ENCODE measurements at regions not wholly inside any gene's neighbourhood (a gene's known extent, or its start where the extent isn't known, plus 50 kb on each side); places are given as distances from the start of the nearest gene placed in this dataset.

DNA sequence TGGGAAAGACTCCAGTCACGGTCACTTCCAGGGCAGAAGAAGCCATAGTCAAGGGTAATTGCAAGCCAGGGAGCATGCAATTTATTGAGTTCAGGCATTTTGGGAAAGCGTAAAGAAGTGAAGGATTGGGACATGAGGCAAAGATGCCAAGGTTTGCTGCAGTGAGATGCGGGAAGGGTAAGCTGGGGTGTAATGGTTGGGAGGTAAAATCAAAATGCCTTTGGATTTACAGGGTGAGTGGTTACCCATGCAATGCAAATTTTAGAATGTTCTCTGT, 167.5 kb downstream of the BRMS1L start:
- no peaks in the 10 kb centered on the region for H3K9me3 Mint-ChIP-seq (ENCODE audit: unreplicated experiment)
- ChIA-PET POLR2A (no interaction called here), CTCF (no interaction called here)
- no peaks in the 10 kb centered on the region for H3K27me3 Mint-ChIP-seq (ENCODE audit: insufficient read depth, unreplicated experiment)
- TF ChIP-seq, protein P1, sequence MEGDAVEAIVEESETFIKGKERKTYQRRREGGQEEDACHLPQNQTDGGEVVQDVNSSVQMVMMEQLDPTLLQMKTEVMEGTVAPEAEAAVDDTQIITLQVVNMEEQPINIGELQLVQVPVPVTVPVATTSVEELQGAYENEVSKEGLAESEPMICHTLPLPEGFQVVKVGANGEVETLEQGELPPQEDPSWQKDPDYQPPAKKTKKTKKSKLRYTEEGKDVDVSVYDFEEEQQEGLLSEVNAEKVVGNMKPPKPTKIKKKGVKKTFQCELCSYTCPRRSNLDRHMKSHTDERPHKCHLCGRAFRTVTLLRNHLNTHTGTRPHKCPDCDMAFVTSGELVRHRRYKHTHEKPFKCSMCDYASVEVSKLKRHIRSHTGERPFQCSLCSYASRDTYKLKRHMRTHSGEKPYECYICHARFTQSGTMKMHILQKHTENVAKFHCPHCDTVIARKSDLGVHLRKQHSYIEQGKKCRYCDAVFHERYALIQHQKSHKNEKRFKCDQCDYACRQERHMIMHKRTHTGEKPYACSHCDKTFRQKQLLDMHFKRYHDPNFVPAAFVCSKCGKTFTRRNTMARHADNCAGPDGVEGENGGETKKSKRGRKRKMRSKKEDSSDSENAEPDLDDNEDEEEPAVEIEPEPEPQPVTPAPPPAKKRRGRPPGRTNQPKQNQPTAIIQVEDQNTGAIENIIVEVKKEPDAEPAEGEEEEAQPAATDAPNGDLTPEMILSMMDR (IDR thresholded peaks at IDR 0.05; ENCODE audit: unreplicated experiment): no peak
- peaks cover 5% of the 10 kb centered on the region for H3K4me1 Mint-ChIP-seq (ENCODE audit: insufficient read depth, unreplicated experiment)
- DNase-seq (ENCODE audit: unreplicated experiment): no peak
- no peaks in the 10 kb centered on the region for H3K36me3 Mint-ChIP-seq (ENCODE audit: insufficient read depth, unreplicated experiment)
- intact Hi-C loops (cut with micrococcal nuclease): no loop called here
- no peak overlapping the region for H3K4me3 Mint-ChIP-seq (ENCODE audit: unreplicated experiment)
- no peak overlapping the region for H3K27ac Mint-ChIP-seq (ENCODE audit: low read depth, unreplicated experiment)
- BruUV-seq (replicated peaks): no TSS peak

DNA sequence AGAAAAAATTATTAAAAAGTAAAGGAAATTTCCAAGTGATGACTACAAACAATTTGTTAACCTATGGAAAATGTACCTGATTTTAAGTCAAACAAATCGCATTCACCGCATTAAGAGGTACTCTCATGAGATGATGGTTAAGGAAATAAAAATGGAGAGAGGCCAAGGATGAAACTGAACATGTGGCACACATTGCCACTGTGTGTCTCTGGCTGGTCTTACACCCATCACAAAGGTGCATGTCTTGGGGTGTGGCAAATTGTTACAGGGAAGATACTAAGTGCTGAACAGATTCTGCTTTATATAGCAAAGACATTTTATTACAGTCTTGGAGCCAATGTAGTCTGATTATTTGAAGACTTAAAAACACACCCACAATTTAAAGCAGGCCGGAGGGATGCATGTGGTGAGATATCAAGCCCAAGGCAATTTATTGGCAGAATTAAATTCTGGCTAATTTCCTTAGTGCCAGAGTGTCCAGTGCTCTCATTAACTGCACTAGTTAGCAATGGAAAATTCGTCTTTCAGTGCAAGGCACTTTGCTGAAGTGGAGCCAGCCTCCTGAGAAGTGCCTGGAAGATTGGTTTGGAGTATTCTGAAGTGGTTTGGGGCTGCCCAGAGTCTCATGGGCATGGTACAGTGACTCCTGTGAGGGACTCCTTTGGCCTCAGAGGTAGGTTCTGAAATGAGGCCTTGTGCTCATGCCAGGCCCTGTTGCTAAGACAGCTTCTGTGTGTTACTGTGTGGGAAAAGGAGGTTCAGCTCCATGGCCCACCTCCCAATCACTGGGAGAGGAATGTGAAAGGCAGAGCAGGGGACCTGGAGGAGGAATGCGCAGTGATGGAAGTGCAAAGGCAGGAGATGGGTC, 166.9 kb downstream of the BRMS1L start:
- Mint-ChIP-seq H3K4me3 (ENCODE audit: unreplicated experiment) (no peak overlapping the region), H3K9me3 (ENCODE audit: unreplicated experiment) (no peaks in the 10 kb centered on the region), H3K4me1 (ENCODE audit: insufficient read depth, unreplicated experiment) (peaks cover 5% of the 10 kb centered on the region), H3K27me3 (ENCODE audit: insufficient read depth, unreplicated experiment) (no peaks in the 10 kb centered on the region), H3K27ac (ENCODE audit: low read depth, unreplicated experiment) (no peak overlapping the region), H3K36me3 (ENCODE audit: insufficient read depth, unreplicated experiment) (no peaks in the 10 kb centered on the region)
- intact Hi-C loops (cut with micrococcal nuclease): no loop called here
- ChIA-PET POLR2A (no interaction called here), CTCF (no interaction called here)
- BruUV-seq (replicated peaks): no TSS peak
- no peak for DNase-seq (ENCODE audit: unreplicated experiment)
- TF ChIP-seq, protein P1 (IDR thresholded peaks at IDR 0.05; ENCODE audit: unreplicated experiment): no peak

DNA sequence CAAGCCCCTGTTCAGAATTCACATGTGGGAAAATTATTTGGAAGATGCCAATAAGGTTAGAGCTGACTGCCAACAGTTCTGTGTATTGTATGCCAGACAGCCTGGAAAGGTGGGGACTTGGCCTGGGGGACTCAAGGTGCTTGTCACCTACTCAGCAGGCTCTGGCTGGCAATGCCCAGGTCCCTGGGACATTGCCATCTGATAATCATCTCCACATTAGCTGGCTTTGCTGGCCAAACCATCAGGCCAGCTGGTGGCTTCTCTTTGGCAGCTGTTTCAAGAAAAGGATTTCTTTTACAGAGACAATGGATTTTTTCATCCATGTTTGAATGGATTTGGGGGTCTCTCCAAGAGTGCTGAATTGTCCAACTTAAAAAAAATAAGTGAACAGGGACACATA, 165.2 kb downstream of the BRMS1L start:
- no peaks in the 10 kb centered on the region for H3K9me3 Mint-ChIP-seq (ENCODE audit: unreplicated experiment)
- ChIA-PET CTCF (no interaction called here), POLR2A (interaction anchor here (0.8 kb wide), 1 partner anchor 9 kb away, joined by 3 read pairs; no protein-coding TSS in a partner anchor)
- peaks cover 5% of the 10 kb centered on the region for H3K4me1 Mint-ChIP-seq (ENCODE audit: insufficient read depth, unreplicated experiment)
- TF ChIP-seq, protein P1 (IDR thresholded peaks at IDR 0.05; ENCODE audit: unreplicated experiment): no peak
- H3K27me3 Mint-ChIP-seq (ENCODE audit: insufficient read depth, unreplicated experiment): no peaks in the 10 kb centered on the region
- intact Hi-C loops (cut with micrococcal nuclease): no loop called here
- no peak overlapping the region for H3K27ac Mint-ChIP-seq (ENCODE audit: low read depth, unreplicated experiment)
- no peak overlapping the region for H3K4me3 Mint-ChIP-seq (ENCODE audit: unreplicated experiment)
- no peaks in the 10 kb centered on the region for H3K36me3 Mint-ChIP-seq (ENCODE audit: insufficient read depth, unreplicated experiment)
- BruUV-seq (replicated peaks): no TSS peak
- DNase-seq (ENCODE audit: unreplicated experiment): no peak

- no peak for DNase-seq (ENCODE audit: unreplicated experiment)
- H3K4me3 Mint-ChIP-seq (ENCODE audit: unreplicated experiment): no peak overlapping the region
- H3K27me3 Mint-ChIP-seq (ENCODE audit: insufficient read depth, unreplicated experiment): no peaks in the 10 kb centered on the region
- BruUV-seq (replicated peaks): no TSS peak
- peak overlapping the region; percentile 50 for H3K27ac Mint-ChIP-seq (ENCODE audit: low read depth, unreplicated experiment)
- no peaks in the 10 kb centered on the region for H3K9me3 Mint-ChIP-seq (ENCODE audit: unreplicated experiment)
- H3K4me1 Mint-ChIP-seq (ENCODE audit: insufficient read depth, unreplicated experiment): peaks cover 5% of the 10 kb centered on the region
- TF ChIP-seq, protein P1 (IDR thresholded peaks at IDR 0.05; ENCODE audit: unreplicated experiment): no peak
- ChIA-PET POLR2A (no interaction called here), CTCF (interaction anchor here (0.6 kb wide), 2 partner anchors 162 to 1217 kb away, joined by 3 to 4 read pairs; no protein-coding TSS in a partner anchor)
- H3K36me3 Mint-ChIP-seq (ENCODE audit: insufficient read depth, unreplicated experiment): no peaks in the 10 kb centered on the region
- intact Hi-C loops (cut with micrococcal nuclease): no loop called here
Measured at GRCh38 chr14:35989736-35990135, 163.6 kb downstream of the BRMS1L start.

Data from MCF 10A (cell line).